COR-L47 (cell line): ENCODE measurements at regions not wholly inside any gene's neighbourhood (a gene's known extent, or its start where the extent isn't known, plus 50 kb on each side); places are given as distances from the start of the nearest gene placed in this dataset.
"Not testable (repeated sequence)": the region's sequence is repeated elsewhere in the genome, so short reads cannot be mapped to it uniquely, and the experiment has no call there.

Experiments
- DNase-seq: peaks from one replicate; lab custom pipeline; 2025; lab: John Stamatoyannopoulos, UW

GRCh38 chr16:8110572-8111514 is 479.5 kb downstream of the TMEM114 start:
- no peak for DNase-seq

GRCh38 chr16:8109510-8110369 is 480.6 kb downstream of the TMEM114 start:
- DNase-seq, result peak; percentile 6

GRCh38 chr16:8108991-8109509 is 481.3 kb downstream of the TMEM114 start:
- no peak for DNase-seq

GRCh38 chr16:8107296-8107695 is 483.0 kb downstream of the TMEM114 start:
- no peak for DNase-seq

GRCh38 chr16:8103649-8104289 is 486.5 kb downstream of the TMEM114 start:
- DNase-seq, result no peak

GRCh38 chr16:8099586-8099985 is 490.7 kb downstream of the TMEM114 start:
- no peak for DNase-seq

- no peak for DNase-seq
Measured at GRCh38 chr16:8098947-8099512, 491.3 kb downstream of the TMEM114 start.

- no peak for DNase-seq
Measured at GRCh38 chr16:8096211-8096610, 494.1 kb downstream of the TMEM114 start.

GRCh38 chr16:8094696-8095095 is 495.6 kb downstream of the TMEM114 start:
- no peak for DNase-seq

- no peak for DNase-seq
Measured at GRCh38 chr16:8088820-8089338, 501.4 kb downstream of the TMEM114 start.

- DNase-seq, result no peak
Measured at GRCh38 chr16:8087597-8088289, 502.6 kb downstream of the TMEM114 start.

- DNase-seq, result no peak
Measured at GRCh38 chr16:8087146-8087545, 503.2 kb downstream of the TMEM114 start.

GRCh38 chr16:8084882-8085281 is 505.4 kb downstream of the TMEM114 start:
- DNase-seq, result no peak

- no peak for DNase-seq
Measured at GRCh38 chr16:8084302-8084701, 506.0 kb downstream of the TMEM114 start.

- no peak for DNase-seq
Measured at GRCh38 chr16:8083560-8083959, 506.8 kb downstream of the TMEM114 start.

- no peak for DNase-seq
Measured at GRCh38 chr16:8080817-8081216, 509.5 kb downstream of the TMEM114 start.

- no peak for DNase-seq
Measured at GRCh38 chr16:8075271-8075670, 515.0 kb downstream of the TMEM114 start.

GRCh38 chr16:8070506-8070905 is 519.8 kb downstream of the TMEM114 start:
- DNase-seq, result no peak

GRCh38 chr16:8068225-8068624 is 522.1 kb downstream of the TMEM114 start:
- DNase-seq, result not testable (repeated sequence)

GRCh38 chr16:8063159-8063558 is 527.2 kb downstream of the TMEM114 start:
- DNase-seq, result no peak

GRCh38 chr16:8062677-8063076 is 527.6 kb downstream of the TMEM114 start:
- no peak for DNase-seq
